ENCODE measurements at regions not wholly inside any gene's neighbourhood (a gene's known extent, or its start where the extent isn't known, plus 50 kb on each side); places are given as distances from the start of the nearest gene placed in this dataset.

GRCh38 chr21:20511216-20511880 is 486.9 kb upstream of the NCAM2 start:
- Histone ChIP-seq H3K4me1 (ENCODE audit: insufficient read depth, low read length) (no peaks in the 10 kb centered on the region), H3K27ac (ENCODE audit: low read depth, low read length) (no peak overlapping the region), H3K4me3 (ENCODE audit: low read length) (no peak overlapping the region), H3K27me3 (ENCODE audit: insufficient read depth, low read length) (no peaks in the 10 kb centered on the region), H3K9me3 (ENCODE audit: insufficient read depth, low read depth, low read length) (no peaks in the 10 kb centered on the region; the same call in 1 of the 2 replicates), H3K9ac (ENCODE audit: low read depth, low read length) (no peak overlapping the region), H3K36me3 (ENCODE audit: insufficient read depth, low read length) (no peaks in the 10 kb centered on the region)
- WGBS = 95% methylated on average over 4 of the region's 4 CpGs

GRCh38 chr21:20515446-20515845 is 482.8 kb upstream of the NCAM2 start:
- no peaks in the 10 kb centered on the region for H3K4me1 ChIP-seq (ENCODE audit: insufficient read depth, low read length)
- no peak overlapping the region for H3K4me3 ChIP-seq (ENCODE audit: low read length)
- no peak overlapping the region for H3K27ac ChIP-seq (ENCODE audit: low read depth, low read length)
- no peak overlapping the region for H3K9ac ChIP-seq (ENCODE audit: low read depth, low read length)
- 97% methylated on average over 2 of the region's 3 CpGs for whole genome bisulfite sequencing
- H3K36me3 ChIP-seq (ENCODE audit: insufficient read depth, low read length) = no peaks in the 10 kb centered on the region
- H3K27me3 ChIP-seq (ENCODE audit: insufficient read depth, low read length) = no peaks in the 10 kb centered on the region
- no peaks in the 10 kb centered on the region; the same call in 1 of the 2 replicates for H3K9me3 ChIP-seq (ENCODE audit: insufficient read depth, low read depth, low read length)

- Histone ChIP-seq H3K4me3 (ENCODE audit: low read length) (no peak overlapping the region), H3K36me3 (ENCODE audit: insufficient read depth, low read length) (no peaks in the 10 kb centered on the region), H3K27ac (ENCODE audit: low read depth, low read length) (no peak overlapping the region), H3K27me3 (ENCODE audit: insufficient read depth, low read length) (no peaks in the 10 kb centered on the region), H3K9me3 (ENCODE audit: insufficient read depth, low read depth, low read length) (no peaks in the 10 kb centered on the region), H3K9ac (ENCODE audit: low read depth, low read length) (no peak overlapping the region), H3K4me1 (ENCODE audit: insufficient read depth, low read length) (no peaks in the 10 kb centered on the region)
- WGBS = 93% methylated on average over 3 of the region's 3 CpGs
These were observed 479.1 kb upstream of the NCAM2 start for GRCh38 chr21:20519076-20519475.

DNA sequence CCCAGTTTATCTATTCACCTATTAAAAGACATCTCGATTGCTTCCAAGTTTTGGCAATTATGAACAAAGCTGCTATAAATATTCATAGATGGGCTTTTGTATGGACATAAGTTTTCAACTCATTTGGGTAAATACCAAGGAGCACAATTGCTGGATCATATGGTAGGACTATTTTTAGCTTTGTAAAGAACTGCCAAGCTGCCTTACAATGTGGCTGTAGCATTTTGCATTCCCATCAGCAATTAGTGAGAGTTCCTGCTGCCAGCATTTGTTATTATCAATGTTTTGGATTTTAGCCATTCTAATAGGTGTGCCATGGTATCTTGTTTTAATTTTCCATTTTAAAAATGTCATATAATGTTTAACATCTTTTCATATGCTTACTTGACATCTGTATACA is 475.6 kb upstream of the NCAM2 start:
- no peaks in the 10 kb centered on the region for H3K4me1 ChIP-seq (ENCODE audit: insufficient read depth, low read length)
- H3K9me3 ChIP-seq (ENCODE audit: insufficient read depth, low read depth, low read length) = no peaks in the 10 kb centered on the region
- no peaks in the 10 kb centered on the region for H3K36me3 ChIP-seq (ENCODE audit: insufficient read depth, low read length)
- WGBS = no CpG with 5 or more reads among the region's 1 CpG
- H3K4me3 ChIP-seq (ENCODE audit: low read length) = no peak overlapping the region
- no peak overlapping the region for H3K9ac ChIP-seq (ENCODE audit: low read depth, low read length)
- no peaks in the 10 kb centered on the region for H3K27me3 ChIP-seq (ENCODE audit: insufficient read depth, low read length)
- no peak overlapping the region for H3K27ac ChIP-seq (ENCODE audit: low read depth, low read length)

DNA sequence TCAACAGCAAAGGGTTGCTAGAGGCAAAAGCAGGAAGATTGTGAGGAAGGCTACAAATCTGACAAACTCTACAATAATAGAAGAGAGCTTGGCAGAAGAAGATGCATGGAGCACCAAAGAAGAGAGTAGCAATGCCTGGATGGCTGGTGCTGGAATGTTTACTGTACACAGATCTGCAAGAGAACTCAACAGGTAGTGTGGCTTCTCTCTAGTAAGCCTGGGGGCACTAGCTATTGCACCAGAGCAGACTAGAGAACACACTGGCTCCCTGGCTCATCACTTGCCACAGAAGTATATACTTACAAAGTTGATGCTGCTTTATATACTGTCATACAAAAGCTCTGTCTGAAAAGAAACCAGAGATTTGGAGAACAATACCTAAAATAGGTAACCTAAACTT is 475.0 kb upstream of the NCAM2 start:
- Histone ChIP-seq H3K27me3 (ENCODE audit: insufficient read depth, low read length) (no peaks in the 10 kb centered on the region), H3K4me3 (ENCODE audit: low read length) (no peak overlapping the region), H3K9ac (ENCODE audit: low read depth, low read length) (no peak overlapping the region), H3K27ac (ENCODE audit: low read depth, low read length) (no peak overlapping the region), H3K4me1 (ENCODE audit: insufficient read depth, low read length) (no peaks in the 10 kb centered on the region), H3K9me3 (ENCODE audit: insufficient read depth, low read depth, low read length) (no peaks in the 10 kb centered on the region), H3K36me3 (ENCODE audit: insufficient read depth, low read length) (no peaks in the 10 kb centered on the region)

DNA sequence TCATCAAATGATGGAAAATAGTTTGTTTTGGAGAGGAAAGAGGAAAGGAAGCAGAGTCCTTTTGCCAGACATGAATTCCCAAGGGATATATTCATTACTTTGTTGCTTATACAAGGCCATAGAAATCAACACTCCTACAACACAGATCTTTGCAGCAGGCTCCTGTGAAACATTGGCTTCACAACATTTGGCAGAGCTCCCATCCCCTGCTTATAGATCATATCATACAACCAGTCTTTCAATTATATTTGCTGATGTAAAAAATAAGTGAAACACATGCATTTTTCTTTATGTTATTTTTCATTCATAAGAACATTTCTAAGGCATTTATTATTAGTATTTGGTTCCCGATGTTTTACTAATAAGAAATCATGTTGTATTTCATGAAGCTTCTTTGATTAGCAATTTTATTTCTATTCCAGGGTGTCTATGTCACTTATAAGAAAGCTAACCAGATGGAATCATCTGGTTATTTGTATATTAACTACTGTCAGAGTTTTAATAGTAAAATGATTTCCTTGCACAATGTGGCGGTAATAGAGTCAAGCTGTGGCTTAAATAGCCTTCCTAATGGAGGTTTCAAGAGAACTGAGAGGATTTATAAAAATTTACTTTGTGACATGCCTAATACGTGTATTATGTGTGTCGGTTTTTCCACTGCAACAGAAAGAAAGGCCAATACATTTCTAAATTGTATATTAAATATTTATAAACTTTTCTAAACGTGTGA is 470.3 kb upstream of the NCAM2 start:
- Histone ChIP-seq H3K9me3 (ENCODE audit: insufficient read depth, low read depth, low read length) (no peaks in the 10 kb centered on the region), H3K4me3 (ENCODE audit: low read length) (no peak overlapping the region), H3K9ac (ENCODE audit: low read depth, low read length) (no peak overlapping the region), H3K4me1 (ENCODE audit: insufficient read depth, low read length) (no peaks in the 10 kb centered on the region), H3K27ac (ENCODE audit: low read depth, low read length) (no peak overlapping the region), H3K36me3 (ENCODE audit: insufficient read depth, low read length) (no peaks in the 10 kb centered on the region), H3K27me3 (ENCODE audit: insufficient read depth, low read length) (no peaks in the 10 kb centered on the region)
- 94% methylated on average over 3 of the region's 5 CpGs for WGBS

- no peak overlapping the region for H3K27ac ChIP-seq (ENCODE audit: low read depth, low read length)
- no peaks in the 10 kb centered on the region for H3K27me3 ChIP-seq (ENCODE audit: insufficient read depth, low read length)
- no peak overlapping the region for H3K4me3 ChIP-seq (ENCODE audit: low read length)
- H3K4me1 ChIP-seq (ENCODE audit: insufficient read depth, low read length) = no peaks in the 10 kb centered on the region
- 100% methylated on average over 1 of the region's 1 CpG for WGBS
- H3K9me3 ChIP-seq (ENCODE audit: insufficient read depth, low read depth, low read length) = no peaks in the 10 kb centered on the region
- H3K9ac ChIP-seq (ENCODE audit: low read depth, low read length) = no peak overlapping the region
- no peaks in the 10 kb centered on the region for H3K36me3 ChIP-seq (ENCODE audit: insufficient read depth, low read length)
These were observed 461.1 kb upstream of the NCAM2 start for GRCh38 chr21:20537130-20537529.

- Histone ChIP-seq H3K4me1 (ENCODE audit: insufficient read depth, low read length) (no peaks in the 10 kb centered on the region), H3K27ac (ENCODE audit: low read depth, low read length) (no peak overlapping the region), H3K36me3 (ENCODE audit: insufficient read depth, low read length) (no peaks in the 10 kb centered on the region), H3K4me3 (ENCODE audit: low read length) (no peak overlapping the region), H3K9me3 (ENCODE audit: insufficient read depth, low read depth, low read length) (no peaks in the 10 kb centered on the region), H3K9ac (ENCODE audit: low read depth, low read length) (no peak overlapping the region), H3K27me3 (ENCODE audit: insufficient read depth, low read length) (no peaks in the 10 kb centered on the region)
- WGBS = 94% methylated on average over 5 of the region's 5 CpGs
These were observed 460.1 kb upstream of the NCAM2 start for GRCh38 chr21:20538039-20538658.

GRCh38 chr21:20545454-20545853 is 452.8 kb upstream of the NCAM2 start:
- no peaks in the 10 kb centered on the region for H3K36me3 ChIP-seq (ENCODE audit: insufficient read depth, low read length)
- WGBS = 96% methylated on average over 10 of the region's 10 CpGs

DNA sequence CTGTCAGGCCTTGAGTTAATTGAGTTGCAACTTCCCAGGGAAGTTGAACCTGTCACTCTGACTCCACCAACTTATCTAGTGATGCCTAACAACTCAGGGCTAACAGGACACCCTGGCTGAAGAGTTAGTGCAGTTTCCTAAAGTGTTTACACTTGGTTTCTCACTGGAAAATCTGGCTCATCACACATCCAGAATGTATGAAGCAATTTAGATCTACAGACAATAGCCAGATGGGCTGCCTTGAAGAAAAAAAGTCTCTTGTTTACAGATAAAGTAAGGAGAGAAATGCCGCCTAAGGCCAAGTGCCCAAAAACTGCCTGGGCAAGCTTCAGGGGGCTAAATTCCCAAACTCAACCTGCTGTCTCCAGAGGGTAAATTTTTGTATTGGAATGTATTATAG is 446.3 kb upstream of the NCAM2 start:
- Histone ChIP-seq H3K9me3 (ENCODE audit: insufficient read depth, low read depth, low read length) (no peaks in the 10 kb centered on the region), H3K27ac (ENCODE audit: low read depth, low read length) (no peak overlapping the region), H3K4me3 (ENCODE audit: low read length) (no peak overlapping the region), H3K4me1 (ENCODE audit: insufficient read depth, low read length) (no peaks in the 10 kb centered on the region), H3K9ac (ENCODE audit: low read depth, low read length) (no peak overlapping the region), H3K27me3 (ENCODE audit: insufficient read depth, low read length) (no peaks in the 10 kb centered on the region), H3K36me3 (ENCODE audit: insufficient read depth, low read length) (no peaks in the 10 kb centered on the region)
- 86% methylated on average over 1 of the region's 1 CpG for WGBS

More at GRCh38 chr21:20545454-20545853, 452.8 kb upstream of the NCAM2 start:
- Histone ChIP-seq H3K27ac (ENCODE audit: low read depth, low read length) (no peak overlapping the region), H3K4me3 (ENCODE audit: low read length) (no peak overlapping the region), H3K4me1 (ENCODE audit: insufficient read depth, low read length) (no peaks in the 10 kb centered on the region), H3K9ac (ENCODE audit: low read depth, low read length) (no peak overlapping the region), H3K27me3 (ENCODE audit: insufficient read depth, low read length) (no peaks in the 10 kb centered on the region), H3K9me3 (ENCODE audit: insufficient read depth, low read depth, low read length) (no peaks in the 10 kb centered on the region)

GRCh38 chr21:20554785-20555184 is 443.4 kb upstream of the NCAM2 start:
- WGBS = 100% methylated on average over 3 of the region's 3 CpGs
- no peaks in the 10 kb centered on the region for H3K36me3 ChIP-seq (ENCODE audit: insufficient read depth, low read length)
- H3K4me1 ChIP-seq (ENCODE audit: insufficient read depth, low read length) = no peaks in the 10 kb centered on the region
- H3K27ac ChIP-seq (ENCODE audit: low read depth, low read length) = no peak overlapping the region
- H3K27me3 ChIP-seq (ENCODE audit: insufficient read depth, low read length) = no peaks in the 10 kb centered on the region
- no peak overlapping the region for H3K9ac ChIP-seq (ENCODE audit: low read depth, low read length)
- H3K4me3 ChIP-seq (ENCODE audit: low read length) = no peak overlapping the region
- H3K9me3 ChIP-seq (ENCODE audit: insufficient read depth, low read depth, low read length) = no peaks in the 10 kb centered on the region

Data from HUES64 (cell line).